Brain microvascular endothelial cell (primary cell): ENCODE measurements at regions not wholly inside any gene's neighbourhood (a gene's known extent, or its start where the extent isn't known, plus 50 kb on each side); places are given as distances from the start of the nearest gene placed in this dataset.

ENCODE experiments used
- DNase-seq: peaks from one replicate; pipeline ENCODE4 v3.0.0-alpha.2; 2020
- H3K27ac ChIP-seq: fragments of 250-450 bp; sonication (Bioruptor Pico); 2 replicates; pipeline ENCODE4 v1.5.1; 2020; ENCODE audit warnings: mild to moderate bottlenecking, moderate library complexity
- H3K27me3 ChIP-seq: fragments of 250-450 bp; sonication (Bioruptor Pico); replicated peaks from 2 replicates; pipeline ENCODE4 v1.5.1; 2020; ENCODE audit warnings: mild to moderate bottlenecking
- H3K36me3 ChIP-seq: fragments of 250-450 bp; sonication (Bioruptor Pico); replicated peaks from 2 replicates; pipeline ENCODE4 v1.5.1; 2020; ENCODE audit warnings: mild to moderate bottlenecking
- H3K4me3 ChIP-seq: 2 replicates; pipeline ENCODE4 v1.5.1; 2011; ENCODE audit warnings: low read depth, mild to moderate bottlenecking, control low read depth, low read length, moderate library complexity
- in situ Hi-C: cut with HindIII; loops from 2 replicates; pipeline ENCODE4 v1.10.0; 2017; ENCODE audit warnings: low sequenced_read_pairs, low pct_ligation_motif_present
- TF ChIP-seq, protein P1 (sequence below): IDR thresholded peaks from 2 replicates; pipeline ENCODE4 v1.5.1; 2011; ENCODE audit warnings: low read depth, mild to moderate bottlenecking, moderate library complexity, low read length, control low read depth, inconsistent platforms; ENCODE audit errors: missing control alignments

DNA sequence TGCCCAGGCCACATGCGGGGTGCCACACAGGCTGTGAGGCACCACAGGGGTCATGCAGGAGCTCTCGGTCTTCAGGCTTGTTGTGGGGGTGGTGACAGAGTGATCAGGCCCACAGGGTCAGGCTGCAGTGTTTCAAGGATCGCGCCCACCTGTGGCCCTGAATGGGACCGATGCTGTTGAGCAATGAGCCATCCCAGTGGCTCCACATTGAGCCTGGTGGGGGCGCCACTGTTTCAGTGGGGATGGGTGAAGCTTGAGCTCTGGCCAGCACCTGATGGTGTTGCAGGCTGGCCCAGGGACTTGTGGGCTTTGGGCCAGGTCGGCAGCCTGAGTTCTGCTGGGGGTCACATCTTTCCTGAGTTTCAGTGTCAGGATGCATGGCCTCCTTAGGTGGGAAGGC, 230.1 kb downstream of the UBE3A start:
- in situ Hi-C loops, result no loop called here
- no peak overlapping the region for H3K4me3 ChIP-seq
- DNase-seq, result no peak
- no peaks in the 10 kb centered on the region for H3K27me3 ChIP-seq
- no peaks in the 10 kb centered on the region for H3K36me3 ChIP-seq
- TF ChIP-seq, protein P1, sequence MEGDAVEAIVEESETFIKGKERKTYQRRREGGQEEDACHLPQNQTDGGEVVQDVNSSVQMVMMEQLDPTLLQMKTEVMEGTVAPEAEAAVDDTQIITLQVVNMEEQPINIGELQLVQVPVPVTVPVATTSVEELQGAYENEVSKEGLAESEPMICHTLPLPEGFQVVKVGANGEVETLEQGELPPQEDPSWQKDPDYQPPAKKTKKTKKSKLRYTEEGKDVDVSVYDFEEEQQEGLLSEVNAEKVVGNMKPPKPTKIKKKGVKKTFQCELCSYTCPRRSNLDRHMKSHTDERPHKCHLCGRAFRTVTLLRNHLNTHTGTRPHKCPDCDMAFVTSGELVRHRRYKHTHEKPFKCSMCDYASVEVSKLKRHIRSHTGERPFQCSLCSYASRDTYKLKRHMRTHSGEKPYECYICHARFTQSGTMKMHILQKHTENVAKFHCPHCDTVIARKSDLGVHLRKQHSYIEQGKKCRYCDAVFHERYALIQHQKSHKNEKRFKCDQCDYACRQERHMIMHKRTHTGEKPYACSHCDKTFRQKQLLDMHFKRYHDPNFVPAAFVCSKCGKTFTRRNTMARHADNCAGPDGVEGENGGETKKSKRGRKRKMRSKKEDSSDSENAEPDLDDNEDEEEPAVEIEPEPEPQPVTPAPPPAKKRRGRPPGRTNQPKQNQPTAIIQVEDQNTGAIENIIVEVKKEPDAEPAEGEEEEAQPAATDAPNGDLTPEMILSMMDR, result no peak
- no peak overlapping the region for H3K27ac ChIP-seq

DNA sequence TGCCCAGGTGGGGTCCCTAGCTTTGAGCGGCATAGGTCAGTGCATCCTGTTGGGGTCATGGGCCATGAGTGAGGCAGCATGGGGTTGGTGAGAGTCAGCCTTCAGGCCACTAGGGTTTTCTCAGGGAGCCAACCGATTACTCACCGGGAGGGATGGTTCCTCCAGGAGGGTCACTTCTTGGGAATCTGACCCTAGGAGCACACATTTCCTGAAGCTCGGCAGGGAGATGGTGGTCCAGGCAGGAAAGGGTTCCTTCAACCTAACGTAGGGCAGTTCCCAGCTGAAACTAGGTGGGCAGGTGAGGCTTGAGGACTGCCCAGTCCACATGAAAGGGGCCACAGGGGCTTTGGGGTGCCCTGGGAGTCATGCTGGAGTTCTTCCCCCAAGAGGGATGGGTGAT, 218.0 kb downstream of the UBE3A start:
- in situ Hi-C loops, result no loop called here
- no peaks in the 10 kb centered on the region for H3K36me3 ChIP-seq
- no peaks in the 10 kb centered on the region for H3K27me3 ChIP-seq
- no peak overlapping the region for H3K4me3 ChIP-seq
- no peak overlapping the region for H3K27ac ChIP-seq
- no peak for DNase-seq
- TF ChIP-seq, protein P1, result no peak

- no peak for DNase-seq
- TF ChIP-seq, protein P1, result no peak
- H3K36me3 ChIP-seq, result no peaks in the 10 kb centered on the region
- H3K27me3 ChIP-seq, result no peaks in the 10 kb centered on the region
- H3K4me3 ChIP-seq, result no peak overlapping the region
- in situ Hi-C loops, result no loop called here
- H3K27ac ChIP-seq, result no peak overlapping the region
Observed at GRCh38 chr15:25224396-25224795, 214.4 kb downstream of the UBE3A start.

DNA sequence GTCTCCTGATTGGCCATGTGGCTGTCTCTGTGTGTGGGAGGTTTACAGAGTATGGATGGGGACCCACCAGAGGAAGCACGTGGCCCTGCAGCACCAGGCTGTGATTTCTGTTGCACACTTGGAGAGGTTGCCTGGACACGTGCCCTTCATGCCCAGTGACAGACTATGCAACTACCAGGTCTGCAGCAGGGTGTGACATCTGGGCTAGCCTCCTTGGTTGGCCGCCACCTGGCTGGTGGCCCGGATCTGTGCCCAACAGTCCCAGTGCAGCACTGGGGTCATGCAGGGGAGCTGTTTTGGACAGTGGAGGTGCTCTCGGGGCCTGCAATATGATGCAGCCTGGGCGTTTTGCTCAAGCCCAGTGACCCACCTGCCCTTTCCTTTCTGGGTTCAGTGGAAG, 212.5 kb downstream of the UBE3A start:
- H3K27ac ChIP-seq, result no peak overlapping the region
- H3K4me3 ChIP-seq, result no peak overlapping the region
- DNase-seq, result no peak
- in situ Hi-C loops, result no loop called here
- H3K36me3 ChIP-seq, result no peaks in the 10 kb centered on the region
- no peaks in the 10 kb centered on the region for H3K27me3 ChIP-seq
- TF ChIP-seq, protein P1, result no peak

DNA sequence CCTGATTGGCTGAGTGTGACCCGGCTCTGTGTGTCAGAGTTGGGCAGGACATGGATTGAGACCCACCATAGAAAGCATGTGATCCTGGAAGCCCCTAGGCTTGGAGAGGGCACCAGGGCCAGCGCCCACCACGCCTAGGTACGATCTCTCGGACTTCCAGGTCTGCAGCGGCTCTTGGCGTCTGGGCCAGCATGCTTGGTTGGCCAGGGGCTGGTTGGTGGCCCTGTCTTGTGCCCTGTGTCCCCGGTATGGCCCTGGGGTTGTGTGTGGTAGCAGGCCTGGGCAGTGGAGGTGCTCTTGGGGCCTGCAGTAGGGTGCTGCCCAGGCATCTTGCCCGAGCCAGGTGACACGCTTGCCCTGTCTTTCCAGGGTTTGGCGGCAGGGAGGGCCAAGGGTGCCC, 210.6 kb downstream of the UBE3A start:
- TF ChIP-seq, protein P1, result no peak
- no peak for DNase-seq
- Histone ChIP-seq H3K27ac (no peak overlapping the region), H3K4me3 (no peak overlapping the region), H3K36me3 (no peaks in the 10 kb centered on the region), H3K27me3 (no peaks in the 10 kb centered on the region)
- in situ Hi-C loops, result no loop called here

- Histone ChIP-seq H3K27me3 (no peaks in the 10 kb centered on the region), H3K36me3 (no peaks in the 10 kb centered on the region), H3K27ac (no peak overlapping the region), H3K4me3 (no peak overlapping the region)
- DNase-seq, result no peak
- TF ChIP-seq, protein P1, result no peak
- in situ Hi-C loops, result no loop called here
Observed at GRCh38 chr15:25230442-25230841, 208.4 kb downstream of the UBE3A start.
